ENCODE measurements at regions not wholly inside any gene's neighbourhood (a gene's known extent, or its start where the extent isn't known, plus 50 kb on each side); places are given as distances from the start of the nearest gene placed in this dataset.
"Not testable (repeated sequence)": the region's sequence is repeated elsewhere in the genome, so short reads cannot be mapped to it uniquely, and the experiment has no call there.

- DNase-seq (ENCODE audit: low read depth) = peak; percentile 54
- no peak overlapping the region for H3K4me3 ChIP-seq (ENCODE audit: low read depth, low read length)
- TF ChIP-seq CTCF (IDR thresholded peaks at IDR 0.05; ENCODE audit: insufficient read depth, low read depth, low read length, missing control alignments) = peak; percentile 58
Measured at GRCh38 chr17:21511363-21512195, 135.4 kb downstream of the KCNJ12 start.

GRCh38 chr17:21512307-21513011 is 136.3 kb downstream of the KCNJ12 start:
- no peak for DNase-seq (ENCODE audit: low read depth)
- no peak overlapping the region for H3K4me3 ChIP-seq (ENCODE audit: low read depth, low read length)
- no peak for TF ChIP-seq CTCF (IDR thresholded peaks at IDR 0.05; ENCODE audit: insufficient read depth, low read depth, low read length, missing control alignments)

GRCh38 chr17:21513012-21513570 is 136.9 kb downstream of the KCNJ12 start:
- DNase-seq (ENCODE audit: low read depth) = peak; percentile 76
- TF ChIP-seq CTCF (IDR thresholded peaks at IDR 0.05; ENCODE audit: insufficient read depth, low read depth, low read length, missing control alignments) = peak; percentile 69
- no peak overlapping the region for H3K4me3 ChIP-seq (ENCODE audit: low read depth, low read length)

- H3K4me3 ChIP-seq (ENCODE audit: low read depth, low read length) = not testable (repeated sequence)
Measured at GRCh38 chr17:21514567-21514966, 138.4 kb downstream of the KCNJ12 start.

GRCh38 chr17:21517538-21518293 is 141.6 kb downstream of the KCNJ12 start:
- TF ChIP-seq CTCF (IDR thresholded peaks at IDR 0.05; ENCODE audit: insufficient read depth, low read depth, low read length, missing control alignments) = no peak
- DNase-seq (ENCODE audit: low read depth) = no peak
- no peak overlapping the region for H3K4me3 ChIP-seq (ENCODE audit: low read depth, low read length)

More at GRCh38 chr17:21514567-21514966, 138.4 kb downstream of the KCNJ12 start:
- not testable (repeated sequence) for DNase-seq (ENCODE audit: low read depth)

GRCh38 chr17:21522755-21523336 is 146.7 kb downstream of the KCNJ12 start:
- no peak for TF ChIP-seq CTCF (IDR thresholded peaks at IDR 0.05; ENCODE audit: insufficient read depth, low read depth, low read length, missing control alignments)
- no peak overlapping the region for H3K4me3 ChIP-seq (ENCODE audit: low read depth, low read length)
- DNase-seq (ENCODE audit: low read depth) = no peak

All from GM12865 (cell line).